ENCODE measurements at regions not wholly inside any gene's neighbourhood (a gene's known extent, or its start where the extent isn't known, plus 50 kb on each side); places are given as distances from the start of the nearest gene placed in this dataset.

DNA sequence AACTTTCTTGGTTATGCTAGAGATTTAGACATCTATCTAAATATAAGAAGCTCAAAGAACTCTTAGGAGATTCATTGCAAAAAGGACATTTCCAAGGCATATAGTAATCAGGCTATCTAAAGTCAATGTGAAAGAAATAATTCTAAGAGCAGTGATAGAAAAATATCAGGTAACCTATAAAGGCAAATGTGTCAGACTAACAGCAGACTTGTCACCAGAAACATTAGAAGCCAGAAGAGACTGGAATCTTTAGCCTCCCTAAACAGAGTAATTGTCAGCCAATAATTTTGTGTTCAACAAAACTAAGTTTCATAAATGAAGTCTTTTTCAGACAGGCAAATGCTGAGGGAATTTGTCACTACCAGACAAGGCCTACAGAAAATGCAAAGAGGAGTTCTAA lies 122.0 kb upstream of the SCAF11 start:
- Histone ChIP-seq H3K4me3 (ENCODE audit: low read depth in 2 of 2, low read length in 1 of 2) (no peak overlapping the region), H3K27me3 (ENCODE audit: insufficient read depth) (no peaks in the 10 kb centered on the region), H3K27ac (ENCODE audit: low read depth in 2 of 2, low read length in 1 of 2) (no peak overlapping the region), H3K9me2 (no peaks in the 10 kb centered on the region), H3K4me1 (ENCODE audit: control insufficient read depth in 1 of 2, insufficient read depth in 2 of 2, low read depth in 1 of 2, low read length in 1 of 2) (peaks cover 0 to 6% of the 10 kb centered on the region in 2 experiments; a peak in 1 of 4 replicates), H3F3A (replicated peaks; ENCODE audit: insufficient read depth) (no peaks in the 10 kb centered on the region), H4K20me1 (ENCODE audit: insufficient read depth) (no peaks in the 10 kb centered on the region), H2AFZ (ENCODE audit: low read depth) (no peak overlapping the region), H3K9me3 (peaks cover 10% of the 10 kb centered on the region), H3K36me3 (replicated peaks in 1 of 2; ENCODE audit: control insufficient read depth in 1 of 2, insufficient read depth in 2 of 2, low read length in 1 of 2) (no peaks in the 10 kb centered on the region), H3K9ac (no peak overlapping the region), H3K79me2 (ENCODE audit: insufficient read depth) (no peaks in the 10 kb centered on the region), H3K4me2 (no peak overlapping the region)
- POLR2A ChIA-PET: no interaction called here
- no peak for DNase-seq
- CTCF ChIA-PET: interaction anchor here (1.3 to 5.0 kb wide), 2 partner anchors 13 to 41 kb away, joined by 6 to 33 read pairs; no protein-coding TSS in a partner anchor
- TF ChIP-seq ELF1 (IDR thresholded peaks at IDR 0.05): no peak
- TF ChIP-seq, protein P1, sequence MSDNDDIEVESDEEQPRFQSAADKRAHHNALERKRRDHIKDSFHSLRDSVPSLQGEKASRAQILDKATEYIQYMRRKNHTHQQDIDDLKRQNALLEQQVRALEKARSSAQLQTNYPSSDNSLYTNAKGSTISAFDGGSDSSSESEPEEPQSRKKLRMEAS (IDR thresholded peaks at IDR 0.05; ENCODE audit: low read depth): no peak
- TF ChIP-seq RCOR1 (IDR thresholded peaks at IDR 0.05; ENCODE audit: low read length): no peak
- TF ChIP-seq RFX5 (IDR thresholded peaks at IDR 0.05; ENCODE audit: low read length): no peak
- no peak for TF ChIP-seq MEF2A (IDR thresholded peaks at IDR 0.05; ENCODE audit: borderline replicate concordance, low read depth)
- no peak for TF ChIP-seq TEAD4 (IDR thresholded peaks at IDR 0.05; ENCODE audit: borderline replicate concordance, insufficient read depth)
- no peak for TF ChIP-seq NFIC (IDR thresholded peaks at IDR 0.05; ENCODE audit: borderline replicate concordance)
- no peak for TF ChIP-seq GABPA (IDR thresholded peaks at IDR 0.05; ENCODE audit: low read depth)
- no peak for TF ChIP-seq JUND (IDR thresholded peaks at IDR 0.05)
- TF ChIP-seq, protein P2, sequence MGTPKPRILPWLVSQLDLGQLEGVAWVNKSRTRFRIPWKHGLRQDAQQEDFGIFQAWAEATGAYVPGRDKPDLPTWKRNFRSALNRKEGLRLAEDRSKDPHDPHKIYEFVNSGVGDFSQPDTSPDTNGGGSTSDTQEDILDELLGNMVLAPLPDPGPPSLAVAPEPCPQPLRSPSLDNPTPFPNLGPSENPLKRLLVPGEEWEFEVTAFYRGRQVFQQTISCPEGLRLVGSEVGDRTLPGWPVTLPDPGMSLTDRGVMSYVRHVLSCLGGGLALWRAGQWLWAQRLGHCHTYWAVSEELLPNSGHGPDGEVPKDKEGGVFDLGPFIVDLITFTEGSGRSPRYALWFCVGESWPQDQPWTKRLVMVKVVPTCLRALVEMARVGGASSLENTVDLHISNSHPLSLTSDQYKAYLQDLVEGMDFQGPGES (IDR thresholded peaks at IDR 0.05; ENCODE audit: low read depth, low read length): no peak
- no peak for TF ChIP-seq TCF12 (IDR thresholded peaks at IDR 0.05)
- TF ChIP-seq, protein P3, sequence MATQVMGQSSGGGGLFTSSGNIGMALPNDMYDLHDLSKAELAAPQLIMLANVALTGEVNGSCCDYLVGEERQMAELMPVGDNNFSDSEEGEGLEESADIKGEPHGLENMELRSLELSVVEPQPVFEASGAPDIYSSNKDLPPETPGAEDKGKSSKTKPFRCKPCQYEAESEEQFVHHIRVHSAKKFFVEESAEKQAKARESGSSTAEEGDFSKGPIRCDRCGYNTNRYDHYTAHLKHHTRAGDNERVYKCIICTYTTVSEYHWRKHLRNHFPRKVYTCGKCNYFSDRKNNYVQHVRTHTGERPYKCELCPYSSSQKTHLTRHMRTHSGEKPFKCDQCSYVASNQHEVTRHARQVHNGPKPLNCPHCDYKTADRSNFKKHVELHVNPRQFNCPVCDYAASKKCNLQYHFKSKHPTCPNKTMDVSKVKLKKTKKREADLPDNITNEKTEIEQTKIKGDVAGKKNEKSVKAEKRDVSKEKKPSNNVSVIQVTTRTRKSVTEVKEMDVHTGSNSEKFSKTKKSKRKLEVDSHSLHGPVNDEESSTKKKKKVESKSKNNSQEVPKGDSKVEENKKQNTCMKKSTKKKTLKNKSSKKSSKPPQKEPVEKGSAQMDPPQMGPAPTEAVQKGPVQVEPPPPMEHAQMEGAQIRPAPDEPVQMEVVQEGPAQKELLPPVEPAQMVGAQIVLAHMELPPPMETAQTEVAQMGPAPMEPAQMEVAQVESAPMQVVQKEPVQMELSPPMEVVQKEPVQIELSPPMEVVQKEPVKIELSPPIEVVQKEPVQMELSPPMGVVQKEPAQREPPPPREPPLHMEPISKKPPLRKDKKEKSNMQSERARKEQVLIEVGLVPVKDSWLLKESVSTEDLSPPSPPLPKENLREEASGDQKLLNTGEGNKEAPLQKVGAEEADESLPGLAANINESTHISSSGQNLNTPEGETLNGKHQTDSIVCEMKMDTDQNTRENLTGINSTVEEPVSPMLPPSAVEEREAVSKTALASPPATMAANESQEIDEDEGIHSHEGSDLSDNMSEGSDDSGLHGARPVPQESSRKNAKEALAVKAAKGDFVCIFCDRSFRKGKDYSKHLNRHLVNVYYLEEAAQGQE (IDR thresholded peaks at IDR 0.05; ENCODE audit: low read depth, low read length): no peak
- no peak for TF ChIP-seq RAD21 (IDR thresholded peaks at IDR 0.05; ENCODE audit: low read length)
- TF ChIP-seq EZH2phosphoT487 (IDR thresholded peaks at IDR 0.05; ENCODE audit: borderline replicate concordance, low read depth): no peak
- no peak for TF ChIP-seq FOXM1 (IDR thresholded peaks at IDR 0.05; ENCODE audit: low read depth)

GRCh38 chr12:46111715-46112114 lies 121.3 kb upstream of the SCAF11 start:
- ChIA-PET CTCF (interaction anchor here (1.3 to 5.0 kb wide), 2 partner anchors 13 to 40 kb away, joined by 6 to 33 read pairs; no protein-coding TSS in a partner anchor), POLR2A (no interaction called here)
- Histone ChIP-seq H3K4me2 (no peak overlapping the region), H3F3A (replicated peaks; ENCODE audit: insufficient read depth) (no peaks in the 10 kb centered on the region), H3K9ac (no peak overlapping the region), H4K20me1 (ENCODE audit: insufficient read depth) (no peaks in the 10 kb centered on the region), H3K9me2 (no peaks in the 10 kb centered on the region), H3K79me2 (ENCODE audit: insufficient read depth) (no peaks in the 10 kb centered on the region), H3K4me3 (ENCODE audit: low read depth in 2 of 2, low read length in 1 of 2) (no peak overlapping the region), H3K27me3 (ENCODE audit: insufficient read depth) (no peaks in the 10 kb centered on the region), H3K36me3 (replicated peaks in 1 of 2; ENCODE audit: control insufficient read depth in 1 of 2, insufficient read depth in 2 of 2, low read length in 1 of 2) (no peaks in the 10 kb centered on the region), H3K9me3 (peaks cover 10% of the 10 kb centered on the region), H2AFZ (ENCODE audit: low read depth) (no peak overlapping the region), H3K27ac (ENCODE audit: low read depth in 2 of 2, low read length in 1 of 2) (no peak overlapping the region), H3K4me1 (ENCODE audit: control insufficient read depth in 1 of 2, insufficient read depth in 2 of 2, low read depth in 1 of 2, low read length in 1 of 2) (peaks cover 0 to 6% of the 10 kb centered on the region in 2 experiments; a peak in 1 of 4 replicates)
- no peak for DNase-seq
- TF ChIP-seq, protein P3 (IDR thresholded peaks at IDR 0.05; ENCODE audit: low read depth, low read length): no peak
- TF ChIP-seq RXRA (IDR thresholded peaks at IDR 0.05; ENCODE audit: borderline replicate concordance, low read depth) (no peak), FOSL2 (IDR thresholded peaks at IDR 0.05; ENCODE audit: borderline replicate concordance, low read depth) (no peak), POLR2AphosphoS5 (IDR thresholded peaks at IDR 0.05; ENCODE audit: low read depth, low read length) (no peak), RCOR1 (IDR thresholded peaks at IDR 0.05; ENCODE audit: low read length) (no peak), YY1 (IDR thresholded peaks at IDR 0.05; ENCODE audit: low read depth) (no peak)

Measured in SK-N-SH (cell line).